ENCODE measurements at regions not wholly inside any gene's neighbourhood (a gene's known extent, or its start where the extent isn't known, plus 50 kb on each side); places are given as distances from the start of the nearest gene placed in this dataset.
A peak's percentile ranks its signal among the peaks of the same experiment; 100 is the strongest.

DNA sequence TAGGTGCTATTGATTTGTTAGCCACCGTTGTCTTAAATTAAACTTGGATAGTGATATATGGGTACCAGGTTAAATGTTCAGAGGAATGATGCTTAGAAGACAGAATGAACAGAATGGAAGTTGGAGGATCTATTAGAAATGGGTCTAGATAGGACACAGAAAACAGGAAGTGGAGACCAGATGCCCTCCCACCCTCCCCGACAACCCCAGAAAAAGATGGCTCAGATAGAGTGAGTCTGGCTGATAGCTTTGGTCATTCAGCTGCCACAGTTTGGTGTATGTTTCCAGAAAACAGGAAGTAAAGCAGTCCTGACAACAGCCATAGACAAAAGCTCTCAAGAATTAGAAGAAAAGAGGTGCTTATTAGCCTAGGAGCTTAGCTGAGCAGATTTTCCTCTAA lies 71.5 kb upstream of the DSG1 start:
- Mint-ChIP-seq H3K4me3 (ENCODE audit: unreplicated experiment) (no peak overlapping the region), H3K4me1 (ENCODE audit: insufficient read depth, unreplicated experiment) (peaks cover 48% of the 10 kb centered on the region), H3K27ac (ENCODE audit: low read depth, unreplicated experiment) (no peak overlapping the region), H3K9me3 (ENCODE audit: unreplicated experiment) (no peaks in the 10 kb centered on the region), H3K27me3 (ENCODE audit: insufficient read depth, unreplicated experiment) (no peaks in the 10 kb centered on the region), H3K36me3 (ENCODE audit: insufficient read depth, unreplicated experiment) (no peaks in the 10 kb centered on the region)
- DNase-seq (ENCODE audit: unreplicated experiment): no peak
- no TSS peak for BruUV-seq (replicated peaks)
- TF ChIP-seq, protein P1, sequence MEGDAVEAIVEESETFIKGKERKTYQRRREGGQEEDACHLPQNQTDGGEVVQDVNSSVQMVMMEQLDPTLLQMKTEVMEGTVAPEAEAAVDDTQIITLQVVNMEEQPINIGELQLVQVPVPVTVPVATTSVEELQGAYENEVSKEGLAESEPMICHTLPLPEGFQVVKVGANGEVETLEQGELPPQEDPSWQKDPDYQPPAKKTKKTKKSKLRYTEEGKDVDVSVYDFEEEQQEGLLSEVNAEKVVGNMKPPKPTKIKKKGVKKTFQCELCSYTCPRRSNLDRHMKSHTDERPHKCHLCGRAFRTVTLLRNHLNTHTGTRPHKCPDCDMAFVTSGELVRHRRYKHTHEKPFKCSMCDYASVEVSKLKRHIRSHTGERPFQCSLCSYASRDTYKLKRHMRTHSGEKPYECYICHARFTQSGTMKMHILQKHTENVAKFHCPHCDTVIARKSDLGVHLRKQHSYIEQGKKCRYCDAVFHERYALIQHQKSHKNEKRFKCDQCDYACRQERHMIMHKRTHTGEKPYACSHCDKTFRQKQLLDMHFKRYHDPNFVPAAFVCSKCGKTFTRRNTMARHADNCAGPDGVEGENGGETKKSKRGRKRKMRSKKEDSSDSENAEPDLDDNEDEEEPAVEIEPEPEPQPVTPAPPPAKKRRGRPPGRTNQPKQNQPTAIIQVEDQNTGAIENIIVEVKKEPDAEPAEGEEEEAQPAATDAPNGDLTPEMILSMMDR (IDR thresholded peaks at IDR 0.05; ENCODE audit: unreplicated experiment): no peak
- POLR2A ChIA-PET: interaction anchor here (1.0 to 13.0 kb wide), 13 partner anchors 11 to 263 kb away, joined by 3 to 187 read pairs (median 73); partner anchors contain the start of genes DSC2, DSC3, DSG2 and DSG3
- CTCF ChIA-PET: interaction anchor here (0.8 to 2.4 kb wide), 4 partner anchors 12 to 23 kb away, joined by 4 to 6 read pairs (median 4); no protein-coding TSS in a partner anchor
- intact Hi-C loops (cut with micrococcal nuclease): loop anchor here (10.0 kb wide), 1 partner anchor 262 kb away; no protein-coding TSS in a partner anchor

DNA sequence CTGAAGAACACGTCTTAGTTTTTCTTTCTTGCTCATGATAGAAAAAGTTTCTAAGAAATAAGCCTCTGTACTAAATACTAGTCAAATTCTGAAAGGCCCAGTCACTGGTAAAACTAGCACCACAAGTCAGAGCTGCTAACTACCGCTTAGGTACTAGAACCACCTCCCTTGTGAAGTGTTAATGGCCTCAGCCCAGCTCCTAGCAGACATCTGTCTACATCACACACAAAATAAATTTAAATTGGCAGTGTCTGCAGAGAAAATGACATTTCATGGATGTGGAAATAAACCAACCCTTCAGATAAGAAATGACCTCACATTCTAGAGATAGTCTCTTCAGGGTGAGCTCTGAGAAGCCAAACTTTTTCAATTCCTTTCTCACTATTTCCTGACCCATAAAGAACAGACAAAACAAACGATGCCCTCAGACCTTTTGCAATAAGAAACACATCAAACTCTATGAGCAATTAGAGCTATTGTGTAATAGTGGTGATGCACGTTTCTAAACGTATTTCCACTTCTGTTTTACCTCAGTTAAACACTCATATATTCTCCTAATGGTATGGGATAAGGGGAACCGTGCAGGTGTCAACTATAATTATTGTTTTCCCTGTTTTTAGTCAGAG lies 70.3 kb upstream of the DSG1 start:
- no peak overlapping the region for H3K4me3 Mint-ChIP-seq (ENCODE audit: unreplicated experiment)
- H3K9me3 Mint-ChIP-seq (ENCODE audit: unreplicated experiment): no peaks in the 10 kb centered on the region
- intact Hi-C loops (cut with micrococcal nuclease): loop anchor here (10.0 kb wide), 1 partner anchor 263 kb away; no protein-coding TSS in a partner anchor
- H3K27ac Mint-ChIP-seq (ENCODE audit: low read depth, unreplicated experiment): peak overlapping the region; percentile 79
- ChIA-PET CTCF (interaction anchor here (0.6 to 0.9 kb wide), 5 partner anchors 20 to 278 kb away, joined by 3 read pairs; no protein-coding TSS in a partner anchor), POLR2A (interaction anchor here (0.6 to 13.0 kb wide), 23 partner anchors 10 to 277 kb away, joined by 3 to 187 read pairs (median 5); partner anchors contain the start of genes DSC2, DSC3 and DSG3)
- H3K4me1 Mint-ChIP-seq (ENCODE audit: insufficient read depth, unreplicated experiment): peaks cover 38% of the 10 kb centered on the region
- no peaks in the 10 kb centered on the region for H3K27me3 Mint-ChIP-seq (ENCODE audit: insufficient read depth, unreplicated experiment)
- BruUV-seq (replicated peaks): no TSS peak
- peak; percentile 75 for DNase-seq (ENCODE audit: unreplicated experiment)
- TF ChIP-seq, protein P1 (IDR thresholded peaks at IDR 0.05; ENCODE audit: unreplicated experiment): no peak
- H3K36me3 Mint-ChIP-seq (ENCODE audit: insufficient read depth, unreplicated experiment): no peaks in the 10 kb centered on the region

DNA sequence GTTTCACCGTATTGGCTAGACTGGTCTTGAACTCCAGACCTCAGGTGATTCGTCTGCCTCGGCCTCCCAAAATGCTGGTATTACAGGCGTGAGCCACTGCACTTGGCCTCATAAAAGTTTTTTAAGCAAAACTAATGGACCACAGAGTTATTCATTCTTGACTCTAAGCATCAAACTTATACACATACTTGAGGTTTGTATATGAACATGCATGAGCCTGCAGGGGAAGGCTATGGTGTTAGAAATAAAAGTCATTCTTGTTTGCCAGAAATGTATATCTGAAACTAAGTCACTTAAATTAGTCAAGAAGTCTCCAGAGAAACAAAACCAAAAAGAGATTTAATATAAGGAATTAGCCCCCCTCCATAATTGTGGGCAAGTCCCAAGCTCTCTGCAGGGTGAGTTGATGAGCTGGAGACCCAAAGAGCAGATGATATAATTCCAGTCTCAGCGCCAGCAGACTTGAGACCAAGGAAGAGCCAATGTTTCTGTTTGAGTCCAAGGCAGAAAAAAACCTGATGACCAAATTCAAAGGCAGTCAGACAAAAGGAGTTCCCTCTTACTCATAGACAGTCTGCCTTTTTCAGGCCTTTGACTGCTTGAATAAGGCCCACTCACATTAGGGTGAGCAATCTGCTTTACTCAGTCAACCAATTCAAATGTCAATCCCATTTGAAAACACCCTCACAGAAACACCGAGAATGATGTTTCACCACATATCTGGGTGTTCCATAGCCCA lies 69.0 kb upstream of the DSG1 start:
- ChIA-PET POLR2A (interaction anchor here (1.0 to 13.0 kb wide), 8 partner anchors 9 to 250 kb away, joined by 3 to 187 read pairs (median 88); partner anchors contain the start of genes DSC3 and DSG3), CTCF (interaction anchor here (0.6 to 1.6 kb wide), 3 partner anchors 147 to 268 kb away, joined by 3 to 5 read pairs (median 3); partner anchors contain the start of gene DSC2)
- H3K27me3 Mint-ChIP-seq (ENCODE audit: insufficient read depth, unreplicated experiment): no peaks in the 10 kb centered on the region
- intact Hi-C loops (cut with micrococcal nuclease): loop anchor here (10.0 kb wide), 1 partner anchor 264 kb away; no protein-coding TSS in a partner anchor
- TF ChIP-seq, protein P1 (IDR thresholded peaks at IDR 0.05; ENCODE audit: unreplicated experiment): no peak
- peak overlapping the region; percentile 67 for H3K27ac Mint-ChIP-seq (ENCODE audit: low read depth, unreplicated experiment)
- H3K36me3 Mint-ChIP-seq (ENCODE audit: insufficient read depth, unreplicated experiment): no peaks in the 10 kb centered on the region
- peaks cover 28% of the 10 kb centered on the region for H3K4me1 Mint-ChIP-seq (ENCODE audit: insufficient read depth, unreplicated experiment)
- H3K9me3 Mint-ChIP-seq (ENCODE audit: unreplicated experiment): no peaks in the 10 kb centered on the region
- BruUV-seq (replicated peaks): no TSS peak
- H3K4me3 Mint-ChIP-seq (ENCODE audit: unreplicated experiment): no peak overlapping the region
- no peak for DNase-seq (ENCODE audit: unreplicated experiment)

DNA sequence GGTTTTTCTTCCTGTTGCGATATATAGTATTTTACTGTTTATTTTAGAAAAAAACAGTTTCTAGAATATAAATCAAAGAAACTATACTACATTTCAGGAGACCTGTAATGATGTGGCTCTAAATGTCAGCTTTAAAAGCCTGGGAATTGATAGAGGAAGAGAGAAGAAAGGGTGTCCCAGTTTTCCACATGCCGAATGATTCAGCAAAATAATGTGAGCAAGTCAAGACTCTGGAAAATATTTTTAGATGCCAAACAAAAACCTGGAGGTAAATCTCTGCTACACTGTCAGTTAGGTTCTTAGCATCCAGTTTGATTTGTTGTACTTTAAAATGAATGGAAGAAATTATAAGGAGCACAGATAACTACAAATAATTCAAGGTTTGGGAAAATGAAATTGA lies 67.1 kb upstream of the DSG1 start:
- CTCF ChIA-PET: interaction anchor here (0.6 to 1.3 kb wide), 2 partner anchors 9 to 297 kb away, joined by 4 read pairs; no protein-coding TSS in a partner anchor
- H3K4me1 Mint-ChIP-seq (ENCODE audit: insufficient read depth, unreplicated experiment): peaks cover 25% of the 10 kb centered on the region
- no TSS peak for BruUV-seq (replicated peaks)
- no peaks in the 10 kb centered on the region for H3K27me3 Mint-ChIP-seq (ENCODE audit: insufficient read depth, unreplicated experiment)
- H3K9me3 Mint-ChIP-seq (ENCODE audit: unreplicated experiment): no peaks in the 10 kb centered on the region
- intact Hi-C loops (cut with micrococcal nuclease): no loop called here
- H3K27ac Mint-ChIP-seq (ENCODE audit: low read depth, unreplicated experiment): no peak overlapping the region
- no peak for DNase-seq (ENCODE audit: unreplicated experiment)
- no peaks in the 10 kb centered on the region for H3K36me3 Mint-ChIP-seq (ENCODE audit: insufficient read depth, unreplicated experiment)
- H3K4me3 Mint-ChIP-seq (ENCODE audit: unreplicated experiment): no peak overlapping the region
- POLR2A ChIA-PET: interaction anchor here (0.8 to 13.0 kb wide), 9 partner anchors 9 to 211 kb away, joined by 3 to 187 read pairs (median 7); partner anchors contain the start of genes DSC3 and DSG3
- TF ChIP-seq, protein P1 (IDR thresholded peaks at IDR 0.05; ENCODE audit: unreplicated experiment): no peak
